WTC11 (cell line): ENCODE measurements at regions not wholly inside any gene's neighbourhood (a gene's known extent, or its start where the extent isn't known, plus 50 kb on each side); places are given as distances from the start of the nearest gene placed in this dataset.

Experiments
- ATAC-seq: fragments of 200-7000 bp; cut with Tn5 transposase; 2 replicates; pipeline ENCODE4 v1.10.0; 2021; ENCODE audit warnings: mild to moderate bottlenecking, moderate library complexity
- CTCF ChIA-PET: fragments of 300-600 bp; sonication (Branson Sonifier 250); formaldehyde crosslinking; loops from one replicate; lab custom pipeline; 2021; ENCODE audit warnings: antibody characterized with exemption; lab: Charles Lee
- POLR2A ChIA-PET: fragments of 350-600 bp; sonication (Branson Sonifier 250); formaldehyde crosslinking; loops from one replicate; lab custom pipeline; 2021; ENCODE audit warnings: antibody characterized with exemption; lab: Charles Lee
- DNase-seq: peaks from one replicate; pipeline ENCODE4 v3.0.0; 2021; ENCODE audit warnings: low spot score
- H3K27ac Mint-ChIP-seq: 2 replicates; pipeline ENCODE4 v1.8.0; 2021; ENCODE audit warnings: mixed read lengths
- H3K27me3 Mint-ChIP-seq: 2 replicates; pipeline ENCODE4 v1.8.0; 2021; ENCODE audit warnings: low read depth, mild to moderate bottlenecking, moderate library complexity, mixed read lengths
- H3K36me3 Mint-ChIP-seq: 2 replicates; pipeline ENCODE4 v1.8.0; 2021; ENCODE audit warnings: mixed read lengths
- H3K4me1 Mint-ChIP-seq: 2 replicates; pipeline ENCODE4 v1.8.0; 2022; ENCODE audit warnings: mixed read lengths
- H3K4me3 Mint-ChIP-seq: 2 replicates; pipeline ENCODE4 v1.8.0; 2021; ENCODE audit warnings: mild to moderate bottlenecking, moderate library complexity, mixed read lengths
- H3K9me3 Mint-ChIP-seq: 2 replicates; pipeline ENCODE4 v1.8.0; 2021; ENCODE audit warnings: mixed read lengths
- ATF6 ChIP-seq: sonication (generic); formaldehyde crosslinking; IDR thresholded peaks from 2 replicates; pipeline ENCODE4 v1.8.1; 2023; ENCODE audit warnings: mild to moderate bottlenecking, missing genetic modification reagents
- ESRRA ChIP-seq: sonication (generic); formaldehyde crosslinking; IDR thresholded peaks from 2 replicates; pipeline ENCODE4 v1.8.1; 2022; ENCODE audit warnings: mild to moderate bottlenecking, missing genetic modification reagents, borderline replicate concordance
- FOXP4 ChIP-seq: sonication (generic); formaldehyde crosslinking; IDR thresholded peaks from 2 replicates; pipeline ENCODE4 v1.8.0; 2022; ENCODE audit warnings: mild to moderate bottlenecking, missing genetic modification reagents
- GABPB1 ChIP-seq: sonication (generic); formaldehyde crosslinking; IDR thresholded peaks from 2 replicates; pipeline ENCODE4 v1.8.1; 2023; ENCODE audit warnings: mild to moderate bottlenecking, missing genetic modification reagents
- GRHL2 ChIP-seq: fragments of 250-450 bp; sonication (Bioruptor Pico); IDR thresholded peaks from 2 replicates; pipeline ENCODE4 v1.8.0; 2022; ENCODE audit warnings: mild to moderate bottlenecking, moderate library complexity; ENCODE audit not compliant: insufficient replicate concordance, severe bottlenecking
- MLX ChIP-seq: sonication (generic); formaldehyde crosslinking; IDR thresholded peaks from 2 replicates; pipeline ENCODE4 v1.8.1; 2023; ENCODE audit warnings: mild to moderate bottlenecking, missing genetic modification reagents, moderate library complexity
- NFYB ChIP-seq: sonication (generic); formaldehyde crosslinking; conservative IDR thresholded peaks from 2 replicates; pipeline ENCODE4 v1.8.0; 2022; ENCODE audit warnings: low read depth, missing genetic modification reagents
- PRDM15 ChIP-seq: sonication (generic); formaldehyde crosslinking; IDR thresholded peaks from 2 replicates; pipeline ENCODE4 v1.8.0; 2022; ENCODE audit warnings: missing genetic modification reagents
- RORB ChIP-seq: fragments of 250-450 bp; sonication (Bioruptor Pico); IDR thresholded peaks from 2 replicates; pipeline ENCODE4 v1.9.0; 2021; ENCODE audit warnings: mild to moderate bottlenecking
- SP1 ChIP-seq: sonication (generic); formaldehyde crosslinking; conservative IDR thresholded peaks from 2 replicates; pipeline ENCODE4 v1.8.1; 2022; ENCODE audit warnings: missing genetic modification reagents
- STAT6 ChIP-seq: sonication (generic); formaldehyde crosslinking; conservative IDR thresholded peaks from 2 replicates; pipeline ENCODE4 v1.8.1; 2023; ENCODE audit warnings: mild to moderate bottlenecking, low read depth, missing genetic modification reagents, moderate library complexity
- TEAD1 ChIP-seq: sonication (generic); formaldehyde crosslinking; IDR thresholded peaks from 2 replicates; pipeline ENCODE4 v1.8.0; 2022; ENCODE audit warnings: mild to moderate bottlenecking, missing genetic modification reagents
- ZNF121 ChIP-seq: sonication (generic); formaldehyde crosslinking; IDR thresholded peaks from 2 replicates; pipeline ENCODE4 v1.8.0; 2023; ENCODE audit warnings: missing genetic modification reagents
- ZNF232 ChIP-seq: sonication (generic); formaldehyde crosslinking; IDR thresholded peaks from 2 replicates; pipeline ENCODE4 v1.8.0; 2022; ENCODE audit warnings: mild to moderate bottlenecking, missing genetic modification reagents
- ZNF263 ChIP-seq: sonication (generic); formaldehyde crosslinking; IDR thresholded peaks from 2 replicates; pipeline ENCODE4 v1.8.1; 2022; ENCODE audit warnings: low read depth, mild to moderate bottlenecking, moderate library complexity, missing genetic modification reagents
- ZNF317 ChIP-seq: sonication (generic); formaldehyde crosslinking; IDR thresholded peaks from 2 replicates; pipeline ENCODE4 v1.8.1; 2023; ENCODE audit warnings: low read depth, mild to moderate bottlenecking, moderate library complexity, missing genetic modification reagents, borderline replicate concordance
- ZNF416 ChIP-seq: fragments of 250-450 bp; sonication (Bioruptor Pico); IDR thresholded peaks from 2 replicates; pipeline ENCODE4 v1.9.0; 2021; ENCODE audit warnings: mild to moderate bottlenecking, inconsistent platforms
- ZNF425 ChIP-seq: fragments of 250-450 bp; sonication (Bioruptor Pico); conservative IDR thresholded peaks from 2 replicates; pipeline ENCODE4 v1.9.0; 2021; ENCODE audit warnings: mild to moderate bottlenecking
- ZSCAN18 ChIP-seq: fragments of 250-450 bp; sonication (Bioruptor Pico); IDR thresholded peaks from 2 replicates; pipeline ENCODE4 v2.1.2; 2022; ENCODE audit warnings: mild to moderate bottlenecking, moderate library complexity

- DNase-seq (no peak), ATAC-seq (no peak)
- no peaks in the 10 kb centered on the region for H3K9me3 Mint-ChIP-seq
- no peak overlapping the region for H3K27ac Mint-ChIP-seq
- ChIA-PET POLR2A (no interaction called here), CTCF (no interaction called here)
- H3K27me3 Mint-ChIP-seq, result no peaks in the 10 kb centered on the region
- H3K4me1 Mint-ChIP-seq, result no peaks in the 10 kb centered on the region
- H3K4me3 Mint-ChIP-seq, result no peak overlapping the region
- no peak for TF ChIP-seq ATF6 (CRISPR knock-in tag)
- TF ChIP-seq SP1 (CRISPR knock-in tag), result no peak
- no peak for TF ChIP-seq ZNF121
- no peak for TF ChIP-seq FOXP4 (CRISPR knock-in tag)
- no peak for TF ChIP-seq STAT6
- TF ChIP-seq TEAD1 (CRISPR knock-in tag), result no peak
- no peak for TF ChIP-seq ESRRA (CRISPR knock-in tag)
- TF ChIP-seq ZSCAN18 (CRISPR knock-in tag), result no peak
- TF ChIP-seq ZNF416 (CRISPR knock-in tag), result no peak
- TF ChIP-seq GRHL2, result no peak
- H3K36me3 Mint-ChIP-seq, result no peaks in the 10 kb centered on the region
Measured at GRCh38 chr1:232865102-232865931, 60.1 kb downstream of the MAP10 start.

- Mint-ChIP-seq H3K4me3 (no peak overlapping the region), H3K27ac (no peak overlapping the region), H3K27me3 (no peaks in the 10 kb centered on the region), H3K4me1 (no peaks in the 10 kb centered on the region), H3K9me3 (no peaks in the 10 kb centered on the region), H3K36me3 (no peaks in the 10 kb centered on the region)
- DNase-seq, result no peak
- no peak for ATAC-seq
- CTCF ChIA-PET, result interaction anchor here (1.2 kb wide), 1 partner anchor 12 kb away, joined by 4 read pairs; no protein-coding TSS in a partner anchor
- POLR2A ChIA-PET, result no interaction called here
- TF ChIP-seq ZNF263 (CRISPR knock-in tag), result no peak
- TF ChIP-seq MLX (CRISPR knock-in tag), result no peak
- TF ChIP-seq RORB (CRISPR knock-in tag), result no peak
- no peak for TF ChIP-seq ZNF317 (CRISPR knock-in tag)
- TF ChIP-seq ZNF425 (CRISPR knock-in tag), result no peak
- TF ChIP-seq PRDM15 (CRISPR knock-in tag), result no peak
- no peak for TF ChIP-seq ZNF232 (CRISPR knock-in tag)
- no peak for TF ChIP-seq NFYB
- TF ChIP-seq GABPB1 (CRISPR knock-in tag), result no peak
Measured at GRCh38 chr1:232868793-232869491, 63.7 kb downstream of the MAP10 start.
